ENCODE measurements at regions not wholly inside any gene's neighbourhood (a gene's known extent, or its start where the extent isn't known, plus 50 kb on each side); places are given as distances from the start of the nearest gene placed in this dataset.
"Not testable (repeated sequence)": the region's sequence is repeated elsewhere in the genome, so short reads cannot be mapped to it uniquely, and the experiment has no call there.

- intact Hi-C loops (cut with DNase I) = no loop called here
- DNase-seq = peak in 1 of 10 donors; percentile 16
These were observed 114.1 kb downstream of the FAR1 start for GRCh38 chr11:13782390-13783075.

GRCh38 chr11:13784441-13784840, 116.0 kb downstream of the FAR1 start:
- intact Hi-C loops (cut with DNase I) = no loop called here
- DNase-seq = no peak

DNA sequence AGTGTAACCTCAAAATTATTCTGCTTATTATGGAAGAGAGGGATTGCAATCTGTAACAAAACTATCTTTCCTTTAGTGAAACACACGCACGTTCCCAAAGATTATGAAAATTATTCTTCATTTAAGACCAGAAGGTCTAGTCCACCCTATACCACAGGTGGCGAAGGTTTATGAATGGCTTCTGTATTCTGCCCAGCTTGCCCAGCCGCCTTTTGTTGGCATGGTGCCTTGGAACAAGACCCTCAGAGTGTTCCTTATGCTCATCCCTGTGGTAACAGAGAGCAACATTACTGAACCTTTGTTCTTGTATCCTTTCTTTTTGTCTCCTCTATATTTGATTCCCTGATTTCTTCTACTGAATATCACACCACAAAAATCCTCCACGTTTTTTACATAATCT, 116.4 kb downstream of the FAR1 start:
- intact Hi-C loops (cut with DNase I) = no loop called here
- DNase-seq = peak in 2 of 10 donors; percentile 29 to 49

DNA sequence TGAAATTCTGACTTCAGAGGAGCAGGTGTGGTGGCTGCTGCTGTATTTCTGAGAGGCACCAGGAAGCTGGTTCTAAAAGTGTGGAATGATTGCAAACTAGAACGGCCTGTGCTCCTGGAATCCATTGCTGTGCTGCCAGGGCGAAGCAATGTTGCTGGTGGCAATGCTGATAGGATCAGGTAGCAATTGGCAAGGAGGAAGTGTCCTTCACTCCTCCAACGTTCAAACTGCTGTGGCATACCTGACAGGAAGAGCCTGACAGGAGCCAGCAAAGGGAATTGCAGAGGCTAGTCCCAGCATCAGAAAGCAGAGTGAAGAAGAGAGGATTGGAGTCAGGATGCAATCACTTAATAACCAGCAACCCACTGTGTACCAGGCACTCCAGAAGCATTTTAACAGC, 118.2 kb downstream of the FAR1 start:
- no peak for DNase-seq
- intact Hi-C loops (cut with DNase I) = no loop called here

DNA sequence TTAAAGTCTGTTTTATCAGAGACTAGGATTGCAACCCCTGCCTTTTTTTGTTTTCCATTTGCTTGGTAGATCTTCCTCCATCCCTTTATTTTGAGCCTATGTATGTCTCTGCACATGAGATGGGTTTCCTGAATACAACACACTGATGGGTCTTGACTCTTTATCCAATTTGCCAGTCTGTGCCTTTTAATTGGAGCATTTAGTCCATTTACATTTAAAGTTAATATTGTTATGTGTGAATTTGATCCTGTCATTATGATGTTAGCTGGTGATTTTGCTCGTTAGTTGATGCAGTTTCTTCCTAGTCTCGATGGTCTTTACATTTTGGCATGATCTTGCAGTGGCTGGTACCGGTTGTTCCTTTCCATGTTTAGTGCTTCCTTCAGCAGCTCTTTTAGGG, 129.1 kb downstream of the FAR1 start:
- intact Hi-C loops (cut with DNase I); DNase-seq: not testable (repeated sequence)

DNA sequence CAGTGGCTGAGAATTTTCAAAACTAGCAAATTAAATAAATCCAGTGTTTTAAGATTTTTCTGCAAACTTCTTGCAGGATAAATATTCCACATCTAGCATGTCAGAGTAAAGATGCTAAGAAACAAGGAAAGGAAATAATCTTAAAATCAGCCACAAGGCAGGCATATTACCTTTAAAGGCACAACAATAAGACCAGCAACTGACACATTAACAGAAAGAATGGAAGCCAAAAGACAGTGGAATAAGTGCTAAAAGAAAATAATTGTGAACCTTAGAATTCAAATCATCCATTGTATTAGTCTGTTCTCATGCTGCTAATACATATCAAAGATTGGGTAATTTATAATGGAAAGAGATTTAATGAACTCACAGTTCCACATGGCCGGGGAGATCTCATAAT, 132.4 kb downstream of the FAR1 start:
- intact Hi-C loops (cut with DNase I) = no loop called here

DNA sequence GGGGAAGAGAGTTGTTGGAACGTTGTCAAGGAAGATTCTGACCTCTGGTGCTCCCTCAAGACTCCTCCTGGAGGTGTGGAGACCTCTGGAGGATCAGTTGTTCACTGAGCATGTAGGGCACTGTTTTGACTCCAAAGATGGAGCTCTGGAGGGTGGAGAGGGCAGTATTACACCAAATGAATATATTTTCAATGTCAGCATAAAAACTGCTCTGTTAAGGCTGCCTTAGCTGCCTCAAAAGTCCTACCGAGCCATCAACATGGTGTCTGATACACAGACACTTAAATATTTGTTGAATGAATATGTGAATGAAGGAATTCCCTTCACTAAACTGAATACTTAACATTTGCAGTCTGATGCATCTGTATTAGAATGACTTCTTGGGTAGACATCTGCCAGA, 144.2 kb upstream of the SPON1 start:
- intact Hi-C loops (cut with DNase I) = no loop called here

More for the DNA sequence above, 132.4 kb downstream of the FAR1 start:
- DNase-seq = no peak

GRCh38 chr11:13826505-13827278, 135.8 kb upstream of the SPON1 start:
- intact Hi-C loops (cut with DNase I) = no loop called here
- DNase-seq = no peak

More for the DNA sequence above, 144.2 kb upstream of the SPON1 start:
- DNase-seq = no peak

GRCh38 chr11:13831696-13832095, 130.8 kb upstream of the SPON1 start:
- intact Hi-C loops (cut with DNase I) = no loop called here
- DNase-seq = no peak

DNA sequence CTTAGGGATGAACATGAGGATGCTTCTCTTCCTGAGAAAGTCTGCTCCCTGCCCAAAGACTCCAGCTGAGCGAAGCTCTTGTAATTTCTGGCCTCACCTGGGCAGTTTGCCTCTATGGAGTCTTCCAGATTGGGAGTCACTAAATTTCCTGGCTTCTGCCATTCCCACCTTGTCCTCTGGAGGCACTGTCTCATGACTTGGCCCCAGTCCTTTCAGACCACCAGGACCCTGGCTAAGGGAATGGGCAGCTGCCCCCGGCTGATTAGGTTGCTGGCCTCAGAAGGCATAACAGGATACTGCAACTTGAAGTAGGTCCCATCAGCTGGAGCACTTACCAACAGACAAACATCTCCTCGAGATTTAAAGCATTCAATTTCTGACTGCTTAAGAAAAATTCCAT, 128.1 kb upstream of the SPON1 start:
- no peak for DNase-seq
- intact Hi-C loops (cut with DNase I) = no loop called here

GRCh38 chr11:13836666-13837065, 125.9 kb upstream of the SPON1 start:
- intact Hi-C loops (cut with DNase I) = no loop called here

DNA sequence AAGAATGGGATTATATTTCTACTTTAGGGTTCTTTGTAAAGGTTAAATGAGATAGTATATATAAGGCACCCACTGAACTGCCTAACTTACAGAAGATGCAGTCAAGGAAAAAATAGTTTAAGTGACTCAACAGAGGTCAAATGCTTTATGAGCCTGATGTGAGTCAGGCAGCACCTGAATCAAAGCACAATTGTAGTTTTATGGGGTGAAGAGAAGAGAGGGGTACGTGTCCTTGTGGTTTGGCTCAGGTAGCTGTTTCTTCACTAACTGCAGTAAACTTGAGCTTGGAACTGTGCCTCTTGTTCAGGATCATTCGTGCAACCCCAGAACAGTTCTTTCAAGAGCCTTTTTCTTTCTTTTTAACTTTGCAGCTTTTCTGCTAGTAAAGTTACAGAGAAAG, 125.2 kb upstream of the SPON1 start:
- intact Hi-C loops (cut with DNase I) = no loop called here
- no peak for DNase-seq

More at GRCh38 chr11:13836666-13837065, 125.9 kb upstream of the SPON1 start:
- DNase-seq = no peak

DNA sequence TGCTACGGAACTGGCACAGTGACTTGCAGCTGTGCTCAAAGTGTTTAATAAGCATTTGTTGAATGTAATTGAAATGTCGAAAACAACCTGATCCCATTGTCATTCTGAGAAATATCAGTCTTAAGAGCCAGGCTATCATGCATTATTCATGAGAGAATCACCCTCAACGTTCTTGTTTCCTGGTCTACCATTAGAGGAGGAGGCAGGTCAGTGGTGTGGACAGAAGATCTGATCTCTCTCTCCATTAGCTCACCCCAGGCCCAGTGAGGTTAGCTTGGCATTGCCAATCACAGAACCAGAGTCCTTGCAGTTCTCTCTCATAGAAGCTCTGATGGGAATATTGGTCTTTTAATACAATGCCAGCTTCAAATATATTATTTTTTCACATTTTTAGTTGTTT, 121.1 kb upstream of the SPON1 start:
- intact Hi-C loops (cut with DNase I) = no loop called here
- DNase-seq = no peak

DNA sequence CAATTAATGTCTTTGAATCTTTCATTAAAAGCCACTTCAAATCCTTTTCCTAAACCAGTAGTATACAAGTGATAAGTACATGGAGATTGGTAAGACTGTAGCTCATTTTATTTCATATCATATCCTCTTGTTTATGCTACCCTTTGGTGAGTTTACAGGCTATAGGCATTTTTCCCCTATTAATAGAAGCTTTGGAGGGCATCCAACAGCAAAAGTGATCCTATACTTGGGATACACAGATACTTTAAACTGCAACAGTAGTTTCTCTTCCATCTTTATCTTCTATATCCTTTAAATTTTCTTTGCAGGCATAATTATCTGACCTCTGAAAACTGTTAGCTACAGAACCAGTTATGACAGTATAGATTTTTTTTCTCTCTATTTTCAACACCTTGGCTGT, 114.5 kb upstream of the SPON1 start:
- intact Hi-C loops (cut with DNase I) = no loop called here
- no peak for DNase-seq

DNA sequence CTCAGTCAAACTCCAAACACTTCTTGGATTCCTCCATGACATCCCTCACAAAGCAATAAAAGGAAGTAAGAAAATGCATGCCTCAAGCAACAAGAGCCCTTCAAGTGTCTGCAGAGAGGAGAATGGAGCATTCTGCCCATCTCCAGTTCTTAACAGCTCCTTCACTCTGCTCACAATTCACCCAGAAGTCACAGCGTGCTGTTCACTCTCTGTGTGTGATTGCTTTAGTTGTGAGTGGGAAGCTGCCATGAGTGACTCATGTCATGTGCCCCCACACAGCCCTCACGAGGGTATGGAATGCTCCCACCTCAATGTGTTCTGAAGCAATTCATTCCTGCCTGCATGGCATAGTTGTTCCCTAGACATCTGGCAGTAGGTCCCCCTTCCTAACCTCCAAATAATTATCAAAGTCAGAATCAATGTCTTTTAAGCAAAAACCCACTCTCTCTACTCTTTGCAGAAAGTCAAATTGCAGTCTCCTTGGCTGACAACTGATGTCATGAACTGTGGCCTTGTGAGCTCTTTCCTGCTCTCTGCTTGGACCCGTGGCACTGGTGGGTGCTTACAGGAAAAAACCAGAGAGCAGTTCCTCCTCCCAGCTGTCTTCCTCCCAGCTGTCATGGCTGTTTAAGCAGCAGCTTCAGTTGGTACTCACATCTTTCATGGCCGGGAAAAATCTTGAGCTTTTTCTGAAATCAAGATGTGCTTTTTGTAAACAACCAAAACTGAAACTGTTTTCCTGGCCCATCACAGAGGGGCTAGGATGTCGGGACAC, 112.1 kb upstream of the SPON1 start:
- intact Hi-C loops (cut with DNase I) = no loop called here
- peak in 5 of 10 donors; percentile 17 to 83 (median 31) for DNase-seq

- no peak for DNase-seq
- intact Hi-C loops (cut with DNase I) = no loop called here
These were observed 110.8 kb upstream of the SPON1 start for GRCh38 chr11:13851691-13852090.

- DNase-seq = no peak
- intact Hi-C loops (cut with DNase I) = no loop called here
These were observed 110.0 kb upstream of the SPON1 start for GRCh38 chr11:13852481-13852880.

- intact Hi-C loops (cut with DNase I) = no loop called here
- no peak for DNase-seq
These were observed 104.7 kb upstream of the SPON1 start for GRCh38 chr11:13857828-13858227.

- intact Hi-C loops (cut with DNase I) = no loop called here
- DNase-seq = peak in 2 of 10 donors; percentile 19 to 35
These were observed 102.6 kb upstream of the SPON1 start for GRCh38 chr11:13859892-13860291.

- intact Hi-C loops (cut with DNase I) = no loop called here
- no peak for DNase-seq
These were observed 101.1 kb upstream of the SPON1 start for GRCh38 chr11:13861411-13861810.

GRCh38 chr11:13862845-13863392, 99.6 kb upstream of the SPON1 start:
- DNase-seq = no peak
- intact Hi-C loops (cut with DNase I) = no loop called here
